ENCODE measurements at regions not wholly inside any gene's neighbourhood (a gene's known extent, or its start where the extent isn't known, plus 50 kb on each side); places are given as distances from the start of the nearest gene placed in this dataset.

- peaks cover 10% of the 10 kb centered on the region for H3K4me1 Mint-ChIP-seq (ENCODE audit: low read depth)
- no peaks in the 10 kb centered on the region for H3K9me3 Mint-ChIP-seq
- H3K27ac Mint-ChIP-seq, result no peak overlapping the region
- DNase-seq, result no peak
- no peak overlapping the region for H3K4me3 Mint-ChIP-seq
- H3K27me3 Mint-ChIP-seq (ENCODE audit: insufficient read depth), result no peaks in the 10 kb centered on the region; the same call in 1 of the 2 replicates
- TF ChIP-seq CTCF (IDR thresholded peaks at IDR 0.05), result no peak
- H3K36me3 Mint-ChIP-seq (ENCODE audit: low read depth), result no peaks in the 10 kb centered on the region
These were observed 418.5 kb upstream of the TBX3 start for GRCh38 chr12:115102450-115102849.

- no peaks in the 10 kb centered on the region for H3K36me3 Mint-ChIP-seq (ENCODE audit: low read depth)
- no peak for TF ChIP-seq CTCF (IDR thresholded peaks at IDR 0.05)
- H3K27me3 Mint-ChIP-seq (ENCODE audit: insufficient read depth), result no peaks in the 10 kb centered on the region; the same call in 1 of the 2 replicates
- no peak for DNase-seq
- no peak overlapping the region for H3K27ac Mint-ChIP-seq
- H3K9me3 Mint-ChIP-seq, result no peaks in the 10 kb centered on the region
- no peak overlapping the region for H3K4me3 Mint-ChIP-seq
- H3K4me1 Mint-ChIP-seq (ENCODE audit: low read depth), result peaks cover 20% of the 10 kb centered on the region
These were observed 417.5 kb upstream of the TBX3 start for GRCh38 chr12:115101520-115101919.

DNA sequence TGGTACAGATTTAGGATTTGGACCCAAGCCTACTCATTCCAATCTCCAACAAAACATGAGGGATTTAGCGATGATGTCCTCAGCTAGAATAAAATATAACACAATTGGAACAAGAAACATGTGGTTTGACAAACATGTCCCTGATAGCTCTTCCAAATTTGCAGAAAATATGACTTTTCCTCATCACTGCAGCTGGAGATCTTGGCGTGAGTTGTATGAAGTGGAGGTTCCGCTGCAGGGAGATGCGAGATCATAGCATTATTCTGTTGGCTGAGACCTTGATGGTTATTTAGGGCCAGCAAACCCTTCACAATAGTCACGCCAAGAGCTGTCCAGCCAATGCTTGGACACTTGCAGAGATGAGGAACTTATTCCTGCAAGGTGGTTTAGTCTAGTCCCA, 413.4 kb upstream of the TBX3 start:
- Mint-ChIP-seq H3K4me1 (ENCODE audit: low read depth) (peaks cover 18% of the 10 kb centered on the region), H3K27me3 (ENCODE audit: insufficient read depth) (no peaks in the 10 kb centered on the region; the same call in 1 of the 2 replicates), H3K27ac (no peak overlapping the region), H3K36me3 (ENCODE audit: low read depth) (no peaks in the 10 kb centered on the region), H3K4me3 (no peak overlapping the region), H3K9me3 (no peaks in the 10 kb centered on the region)
- DNase-seq, result no peak
- TF ChIP-seq CTCF (IDR thresholded peaks at IDR 0.05), result no peak

GRCh38 chr12:115096588-115097397, 412.8 kb upstream of the TBX3 start:
- Mint-ChIP-seq H3K27me3 (ENCODE audit: insufficient read depth) (peaks cover 2% of the 10 kb centered on the region; the same call in 1 of the 2 replicates), H3K27ac (peak overlapping the region; percentile 57), H3K4me1 (ENCODE audit: low read depth) (peaks cover 18% of the 10 kb centered on the region), H3K4me3 (no peak overlapping the region), H3K36me3 (ENCODE audit: low read depth) (no peaks in the 10 kb centered on the region), H3K9me3 (no peaks in the 10 kb centered on the region)
- no peak for TF ChIP-seq CTCF (IDR thresholded peaks at IDR 0.05)
- peak; percentile 67 for DNase-seq

DNA sequence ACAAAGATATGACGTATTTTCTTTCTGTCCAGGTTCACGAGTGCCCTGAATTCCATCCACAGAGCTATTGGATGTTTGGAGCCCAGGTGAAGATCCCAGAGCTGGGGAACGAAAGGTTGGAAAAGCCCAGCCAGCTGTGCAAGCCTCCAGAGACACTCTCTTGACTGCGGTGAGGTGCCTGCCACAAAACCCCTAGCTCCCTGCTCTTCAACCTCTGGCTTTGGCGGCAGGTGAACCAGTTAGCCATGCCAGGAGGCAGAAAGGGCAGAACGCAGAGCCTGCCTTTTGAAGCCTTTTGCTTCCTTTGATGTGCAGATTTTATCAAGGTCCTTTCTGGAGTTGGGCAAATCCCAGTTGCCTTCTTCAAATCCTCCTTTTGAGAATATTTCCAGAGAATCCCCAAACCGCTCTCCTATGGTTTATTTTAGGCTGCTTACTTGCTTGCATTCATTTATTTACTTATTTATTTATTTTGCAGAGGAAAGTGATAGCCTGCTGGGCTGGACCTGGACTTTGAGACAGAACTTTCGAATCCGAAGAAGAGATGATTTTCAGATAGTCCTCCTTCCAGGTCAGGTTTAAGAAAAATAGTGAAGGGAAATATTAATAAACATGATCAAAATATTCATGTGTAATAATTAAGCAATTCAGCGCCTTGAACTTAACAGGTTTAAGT, 411.2 kb upstream of the TBX3 start:
- TF ChIP-seq CTCF (IDR thresholded peaks at IDR 0.05), result no peak
- H3K9me3 Mint-ChIP-seq, result no peaks in the 10 kb centered on the region
- DNase-seq, result no peak
- H3K27me3 Mint-ChIP-seq (ENCODE audit: insufficient read depth), result peaks cover 2% of the 10 kb centered on the region; the same call in 1 of the 2 replicates
- peaks cover 18% of the 10 kb centered on the region for H3K4me1 Mint-ChIP-seq (ENCODE audit: low read depth)
- no peak overlapping the region for H3K27ac Mint-ChIP-seq
- no peaks in the 10 kb centered on the region for H3K36me3 Mint-ChIP-seq (ENCODE audit: low read depth)
- H3K4me3 Mint-ChIP-seq, result no peak overlapping the region
